ENCODE measurements at regions not wholly inside any gene's neighbourhood (a gene's known extent, or its start where the extent isn't known, plus 50 kb on each side); places are given as distances from the start of the nearest gene placed in this dataset.
"Not testable (repeated sequence)": the region's sequence is repeated elsewhere in the genome, so short reads cannot be mapped to it uniquely, and the experiment has no call there.

GRCh38 chr10:21284301-21284700 is 241.2 kb downstream of the SKIDA1 start:
- no peaks in the 10 kb centered on the region for H3K9me3 Mint-ChIP-seq (ENCODE audit: unreplicated experiment)
- CTCF ChIA-PET, result interaction anchor here (0.7 to 1.2 kb wide), 2 partner anchors 52 to 83 kb away, joined by 3 to 4 read pairs; no protein-coding TSS in a partner anchor
- POLR2A ChIA-PET, result no interaction called here
- BruUV-seq (replicated peaks), result no TSS peak
- H3K4me3 Mint-ChIP-seq (ENCODE audit: unreplicated experiment), result no peak overlapping the region
- DNase-seq (ENCODE audit: unreplicated experiment), result no peak
- TF ChIP-seq CTCF (IDR thresholded peaks at IDR 0.05; ENCODE audit: unreplicated experiment), result no peak
- H3K4me1 Mint-ChIP-seq (ENCODE audit: insufficient read depth, unreplicated experiment), result peaks cover 12% of the 10 kb centered on the region
- H3K36me3 Mint-ChIP-seq (ENCODE audit: insufficient read depth, unreplicated experiment), result peaks cover 5% of the 10 kb centered on the region
- intact Hi-C loops (cut with micrococcal nuclease), result no loop called here
- no peaks in the 10 kb centered on the region for H3K27me3 Mint-ChIP-seq (ENCODE audit: insufficient read depth, unreplicated experiment)
- no peak overlapping the region for H3K27ac Mint-ChIP-seq (ENCODE audit: low read depth, unreplicated experiment)

GRCh38 chr10:21283053-21283452 is 242.4 kb downstream of the SKIDA1 start:
- H3K9me3 Mint-ChIP-seq (ENCODE audit: unreplicated experiment); H3K27ac Mint-ChIP-seq (ENCODE audit: low read depth, unreplicated experiment); H3K27me3 Mint-ChIP-seq (ENCODE audit: insufficient read depth, unreplicated experiment); BruUV-seq (replicated peaks); H3K4me3 Mint-ChIP-seq (ENCODE audit: unreplicated experiment); DNase-seq (ENCODE audit: unreplicated experiment); intact Hi-C loops (cut with micrococcal nuclease); H3K36me3 Mint-ChIP-seq (ENCODE audit: insufficient read depth, unreplicated experiment): not testable (repeated sequence)
- H3K4me1 Mint-ChIP-seq (ENCODE audit: insufficient read depth, unreplicated experiment), result peaks cover 20% of the 10 kb centered on the region
- ChIA-PET CTCF (interaction anchor here (0.5 kb wide), 1 partner anchor 126 kb away, joined by 3 read pairs; no protein-coding TSS in a partner anchor), POLR2A (interaction anchor here (0.6 to 1.0 kb wide), 2 partner anchors 250 to 430 kb away, joined by 3 read pairs; no protein-coding TSS in a partner anchor)

GRCh38 chr10:21281765-21282484 is 243.6 kb downstream of the SKIDA1 start:
- peaks cover 5% of the 10 kb centered on the region for H3K36me3 Mint-ChIP-seq (ENCODE audit: insufficient read depth, unreplicated experiment)
- CTCF ChIA-PET, result interaction anchor here (0.7 to 1.0 kb wide), 4 partner anchors 55 to 1708 kb away, joined by 3 read pairs; no protein-coding TSS in a partner anchor
- intact Hi-C loops (cut with micrococcal nuclease), result no loop called here
- TF ChIP-seq CTCF (IDR thresholded peaks at IDR 0.05; ENCODE audit: unreplicated experiment), result no peak
- POLR2A ChIA-PET, result interaction anchor here (0.7 to 1.7 kb wide), 3 partner anchors 214 to 494 kb away, joined by 3 to 4 read pairs (median 4); no protein-coding TSS in a partner anchor
- H3K27me3 Mint-ChIP-seq (ENCODE audit: insufficient read depth, unreplicated experiment), result no peaks in the 10 kb centered on the region
- H3K27ac Mint-ChIP-seq (ENCODE audit: low read depth, unreplicated experiment), result no peak overlapping the region
- DNase-seq (ENCODE audit: unreplicated experiment), result no peak
- H3K4me3 Mint-ChIP-seq (ENCODE audit: unreplicated experiment), result no peak overlapping the region
- no TSS peak for BruUV-seq (replicated peaks)
- H3K4me1 Mint-ChIP-seq (ENCODE audit: insufficient read depth, unreplicated experiment), result peaks cover 20% of the 10 kb centered on the region
- H3K9me3 Mint-ChIP-seq (ENCODE audit: unreplicated experiment), result no peaks in the 10 kb centered on the region

GRCh38 chr10:21280971-21281572 is 244.4 kb downstream of the SKIDA1 start:
- TF ChIP-seq CTCF (IDR thresholded peaks at IDR 0.05; ENCODE audit: unreplicated experiment), result no peak
- Mint-ChIP-seq H3K27me3 (ENCODE audit: insufficient read depth, unreplicated experiment) (no peaks in the 10 kb centered on the region), H3K9me3 (ENCODE audit: unreplicated experiment) (no peaks in the 10 kb centered on the region), H3K27ac (ENCODE audit: low read depth, unreplicated experiment) (no peak overlapping the region), H3K4me3 (ENCODE audit: unreplicated experiment) (no peak overlapping the region), H3K36me3 (ENCODE audit: insufficient read depth, unreplicated experiment) (peaks cover 5% of the 10 kb centered on the region), H3K4me1 (ENCODE audit: insufficient read depth, unreplicated experiment) (peaks cover 19% of the 10 kb centered on the region)
- CTCF ChIA-PET, result interaction anchor here (0.9 kb wide), 1 partner anchor 8 kb away, joined by 3 read pairs; no protein-coding TSS in a partner anchor
- DNase-seq (ENCODE audit: unreplicated experiment), result no peak
- intact Hi-C loops (cut with micrococcal nuclease), result no loop called here
- POLR2A ChIA-PET, result interaction anchor here (0.6 to 1.7 kb wide), 3 partner anchors 89 to 215 kb away, joined by 3 to 4 read pairs (median 4); no protein-coding TSS in a partner anchor
- BruUV-seq (replicated peaks), result no TSS peak

All from MCF 10A (cell line).